ENCODE measurements at regions not wholly inside any gene's neighbourhood (a gene's known extent, or its start where the extent isn't known, plus 50 kb on each side); places are given as distances from the start of the nearest gene placed in this dataset.

DNA sequence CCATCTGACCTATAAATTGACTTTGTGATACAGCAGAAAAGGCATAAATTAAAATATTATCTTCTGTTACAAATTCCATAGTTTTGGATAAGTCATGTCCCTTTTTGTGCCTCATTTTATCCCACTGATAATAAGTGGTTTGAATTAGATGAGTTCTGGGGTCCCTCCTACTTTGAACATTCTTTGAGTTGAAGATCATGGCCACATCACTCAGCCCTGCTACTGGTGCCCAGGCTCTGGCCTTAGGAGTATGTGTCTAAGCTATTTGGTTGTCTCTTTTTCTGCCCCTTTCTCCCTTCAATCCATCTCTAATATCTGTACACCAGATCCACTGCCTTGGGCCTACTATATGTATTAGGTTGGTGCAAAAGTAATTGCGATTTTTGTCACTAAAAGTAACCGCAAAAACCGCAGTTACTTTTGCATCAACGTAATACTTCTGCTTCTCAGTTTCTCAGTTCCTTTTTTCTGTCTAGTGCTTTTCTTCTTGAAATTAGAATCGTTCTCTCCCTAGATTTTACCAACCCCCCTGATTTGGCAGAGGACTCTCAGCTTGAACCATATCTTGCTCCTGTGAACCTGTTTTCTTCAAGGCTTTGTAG lies 362.5 kb upstream of the TNP1 start:
- DNase-seq (ENCODE audit: extremely low read depth in 1 of 2, low read depth in 1 of 2), result no peak

DNA sequence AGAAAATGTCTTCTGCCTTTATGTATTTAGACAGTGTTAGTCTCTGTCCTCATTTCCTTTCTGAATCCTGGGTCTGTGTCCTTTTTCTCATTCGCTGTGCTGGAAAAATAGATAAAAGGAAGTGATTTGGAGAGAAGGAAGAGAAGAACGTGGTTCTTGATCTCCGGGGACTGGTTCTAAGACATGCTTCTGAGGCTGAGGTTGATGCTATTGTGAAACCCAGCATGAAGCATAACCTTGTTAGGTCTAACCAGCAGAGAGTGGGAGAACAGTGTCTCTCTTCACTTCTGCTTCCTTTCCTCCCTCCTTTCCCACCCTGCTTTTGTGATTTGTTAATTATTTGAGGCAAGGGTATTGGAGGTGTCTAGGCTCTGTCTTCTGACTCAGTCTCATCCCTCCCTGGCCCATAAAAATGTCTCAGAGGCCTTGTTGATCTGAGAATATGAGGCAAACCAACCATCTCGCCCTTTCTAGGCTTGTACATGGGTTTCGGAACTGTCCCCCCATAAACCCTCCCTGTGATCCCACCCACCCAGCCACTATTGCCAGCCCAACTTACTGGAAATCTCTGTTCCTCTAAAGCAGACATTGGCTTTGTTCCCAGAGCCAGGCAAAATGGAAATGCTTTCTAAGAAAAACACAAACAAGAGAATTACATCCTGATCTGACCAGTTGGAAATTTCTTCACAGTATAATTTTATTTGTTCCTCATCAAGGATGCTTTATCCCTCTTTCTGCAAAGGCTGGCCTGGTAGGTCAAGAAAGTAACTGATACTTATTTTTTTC lies 360.6 kb upstream of the TNP1 start:
- no peak for DNase-seq (ENCODE audit: extremely low read depth in 1 of 2, low read depth in 1 of 2)

DNA sequence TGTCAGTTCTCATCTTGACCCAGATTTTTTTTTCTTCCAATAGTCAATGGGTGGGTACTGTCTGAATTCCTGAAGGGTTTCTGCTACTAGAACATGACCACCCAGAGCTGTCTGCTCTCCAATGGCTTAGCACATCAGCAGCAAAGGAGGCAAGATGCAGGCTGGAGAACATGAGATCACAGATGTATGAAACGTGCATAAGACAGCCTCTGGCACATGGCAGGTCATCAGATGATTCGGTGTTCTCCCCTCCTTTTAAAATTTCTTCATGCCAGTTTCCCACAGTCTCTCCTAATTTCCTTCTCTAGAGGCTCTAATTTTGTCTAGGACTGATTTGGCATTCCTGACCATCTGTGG lies 359.3 kb upstream of the TNP1 start:
- DNase-seq (ENCODE audit: extremely low read depth in 1 of 2, low read depth in 1 of 2), result no peak

DNA sequence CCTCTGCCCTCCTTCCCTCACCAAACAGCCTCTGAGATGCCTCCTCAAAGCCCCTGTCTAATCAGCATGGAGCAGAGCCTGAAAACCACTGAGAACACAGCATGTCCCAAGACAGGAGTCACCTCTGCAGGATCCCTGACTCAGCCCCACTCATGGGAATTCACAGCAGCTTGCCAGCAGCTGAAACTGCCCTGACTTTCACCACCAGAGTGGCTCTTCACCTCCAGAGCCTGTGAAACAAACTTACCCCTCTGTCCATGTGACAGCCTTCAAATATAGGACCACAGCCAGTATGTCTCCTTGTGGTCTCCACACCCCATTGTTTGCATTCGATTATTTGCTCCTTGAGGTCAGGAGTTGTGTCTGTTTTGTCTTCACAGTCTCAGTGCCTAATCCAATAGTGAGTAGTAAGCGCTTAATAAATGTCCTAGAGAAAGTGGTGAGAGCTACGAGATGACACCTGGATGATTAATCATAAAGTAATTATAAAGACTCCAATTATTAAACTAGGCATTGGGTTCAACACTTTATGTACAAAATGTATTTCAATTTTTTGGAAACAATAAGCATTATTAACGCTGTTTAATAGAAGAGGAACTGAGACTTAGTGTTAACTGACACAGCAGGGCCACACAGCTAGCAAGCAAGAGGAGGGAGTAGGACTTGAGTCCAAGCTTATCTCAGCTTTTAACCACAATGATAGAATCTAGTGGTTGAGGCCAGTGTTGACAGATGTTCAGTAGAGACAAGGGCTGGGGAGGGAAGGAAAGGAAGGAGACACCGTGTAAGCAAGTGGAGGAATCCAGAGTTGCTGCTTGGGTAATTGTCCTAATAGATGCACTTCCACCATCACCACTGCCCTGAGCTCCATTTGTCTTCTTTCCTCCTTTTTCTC lies 358.7 kb upstream of the TNP1 start:
- no peak for DNase-seq (ENCODE audit: extremely low read depth in 1 of 2, low read depth in 1 of 2)

DNA sequence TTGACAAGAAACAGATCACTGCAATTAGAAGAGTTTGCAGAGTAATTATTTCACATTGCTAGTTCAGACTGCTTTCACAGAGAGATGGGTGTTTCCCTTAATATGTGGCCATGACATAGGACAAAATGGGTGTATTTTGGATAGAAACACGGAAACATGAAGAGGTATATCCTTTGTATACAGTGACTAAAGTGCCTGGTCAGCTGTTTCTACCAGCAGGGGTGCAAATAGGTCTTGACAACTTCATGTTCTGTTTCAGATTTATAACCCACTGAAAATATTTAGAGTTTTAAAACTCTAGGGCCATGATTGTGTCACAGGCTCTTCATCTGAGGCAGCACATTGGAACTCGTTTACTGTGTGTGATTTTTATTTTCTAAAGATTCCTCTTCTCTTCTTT lies 357.1 kb upstream of the TNP1 start:
- DNase-seq (ENCODE audit: extremely low read depth in 1 of 2, low read depth in 1 of 2), result no peak

DNA sequence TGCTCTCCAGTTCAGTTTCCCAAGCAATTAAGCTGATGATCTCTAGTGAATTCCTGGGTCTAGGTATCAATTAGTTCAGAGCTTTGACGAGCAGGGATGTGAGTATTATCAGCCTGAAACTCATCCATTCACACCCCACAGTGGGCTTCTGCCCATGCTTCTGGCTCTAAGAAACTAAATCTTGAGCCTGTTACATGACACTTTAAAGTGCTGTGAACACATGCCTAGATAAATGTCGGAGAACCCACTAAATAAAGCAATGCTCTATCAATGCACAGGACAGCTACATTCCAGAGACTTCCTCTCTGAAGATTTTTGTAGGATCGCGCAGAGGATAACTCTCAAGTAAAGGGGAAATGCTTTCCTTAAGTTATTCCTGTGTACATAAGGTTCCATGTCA lies 356.5 kb upstream of the TNP1 start:
- DNase-seq (ENCODE audit: extremely low read depth in 1 of 2, low read depth in 1 of 2), result no peak

DNA sequence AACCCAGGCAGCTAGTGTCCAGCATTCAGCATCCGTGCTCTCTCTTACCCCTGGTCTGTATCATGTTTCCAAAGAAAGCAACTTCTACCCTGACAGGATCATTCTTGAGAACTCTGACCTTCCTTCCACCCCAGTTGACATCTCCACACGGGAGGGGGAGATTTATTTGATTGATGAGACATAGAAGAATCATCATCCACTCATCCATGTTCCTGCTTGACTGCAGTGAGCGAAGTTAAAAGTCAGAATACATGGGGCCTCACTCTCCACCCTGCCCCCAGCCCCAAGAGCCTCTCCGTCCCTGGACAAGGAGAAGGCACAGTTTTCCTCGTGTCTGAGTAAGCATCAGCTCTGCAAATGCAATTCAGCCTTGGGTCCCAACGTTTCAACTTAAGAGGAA lies 356.0 kb upstream of the TNP1 start:
- no peak for DNase-seq (ENCODE audit: extremely low read depth in 1 of 2, low read depth in 1 of 2)

DNA sequence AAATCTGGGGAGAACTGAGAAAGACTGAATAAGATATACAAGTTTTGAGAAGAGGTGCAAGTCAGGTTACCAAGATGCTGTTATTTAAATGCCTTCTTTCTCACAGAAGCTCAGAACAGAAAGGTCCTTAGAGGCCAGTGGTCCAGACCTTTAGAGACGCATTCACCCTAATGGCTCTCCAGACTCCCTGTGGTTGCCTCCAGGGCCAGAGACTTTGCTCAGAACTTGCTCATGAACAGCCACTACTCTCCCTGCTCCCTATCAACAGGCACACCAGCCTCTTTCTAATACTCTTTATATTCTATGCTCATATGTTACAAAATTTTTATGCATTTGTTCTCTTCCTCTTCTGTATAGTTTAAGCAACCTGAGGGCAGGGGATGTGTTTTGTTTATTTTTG lies 349.0 kb upstream of the TNP1 start:
- no peak for DNase-seq (ENCODE audit: extremely low read depth in 1 of 2, low read depth in 1 of 2)

DNA sequence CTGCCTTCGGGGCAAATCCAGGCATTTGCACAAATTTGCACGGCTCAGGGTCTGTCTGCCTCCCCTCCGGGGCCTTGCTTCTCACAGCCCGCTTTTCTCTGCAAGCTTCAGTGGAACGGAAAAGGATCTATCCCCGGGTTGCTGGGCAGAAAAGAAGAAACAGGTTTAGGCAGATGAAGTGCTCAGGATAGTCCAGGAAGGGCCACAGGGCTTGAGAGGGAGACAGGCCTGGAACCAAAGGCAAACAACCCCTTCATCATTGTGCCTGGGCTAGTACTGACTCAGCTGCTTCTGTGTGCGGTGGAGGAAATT lies 347.8 kb upstream of the TNP1 start:
- DNase-seq (ENCODE audit: extremely low read depth in 1 of 2, low read depth in 1 of 2), result no peak

DNA sequence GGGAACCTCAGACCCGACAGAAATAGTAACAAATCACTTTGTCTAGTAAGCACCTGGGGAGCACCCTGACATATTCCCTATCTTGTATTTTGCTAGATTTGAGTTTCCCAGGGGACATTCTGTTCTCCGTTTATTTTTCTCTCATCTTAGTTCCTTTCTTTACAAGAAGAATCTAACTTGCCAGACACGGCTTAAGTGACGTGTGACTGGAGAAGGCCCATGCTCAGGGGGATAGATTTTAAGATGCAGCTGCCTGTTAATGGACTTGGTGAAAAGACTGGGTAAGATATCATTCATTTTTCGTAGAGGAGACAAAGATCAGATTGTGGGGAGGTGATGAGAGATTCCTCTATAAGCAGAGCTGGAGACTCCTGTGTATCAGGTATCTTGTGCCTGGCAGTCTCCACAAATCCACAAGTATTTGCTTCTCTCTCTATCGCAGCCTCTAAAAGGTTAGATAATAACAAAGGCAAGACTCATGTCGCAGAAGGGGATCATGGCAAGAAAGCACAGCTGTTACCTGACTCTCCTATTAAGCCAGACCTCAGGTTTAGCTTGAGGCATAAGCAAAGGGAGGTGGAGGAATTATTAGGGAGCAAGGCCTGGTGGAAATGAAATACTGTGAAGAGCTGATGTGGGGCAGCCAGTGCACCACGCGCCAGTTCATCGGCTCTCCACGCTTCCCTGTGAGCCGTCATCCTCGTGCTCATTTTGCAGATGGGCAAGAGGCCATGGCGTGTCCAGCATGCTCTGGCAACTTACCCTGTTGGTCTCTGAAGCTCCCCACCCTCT lies 347.2 kb upstream of the TNP1 start:
- no peak for DNase-seq (ENCODE audit: extremely low read depth in 1 of 2, low read depth in 1 of 2)

DNA sequence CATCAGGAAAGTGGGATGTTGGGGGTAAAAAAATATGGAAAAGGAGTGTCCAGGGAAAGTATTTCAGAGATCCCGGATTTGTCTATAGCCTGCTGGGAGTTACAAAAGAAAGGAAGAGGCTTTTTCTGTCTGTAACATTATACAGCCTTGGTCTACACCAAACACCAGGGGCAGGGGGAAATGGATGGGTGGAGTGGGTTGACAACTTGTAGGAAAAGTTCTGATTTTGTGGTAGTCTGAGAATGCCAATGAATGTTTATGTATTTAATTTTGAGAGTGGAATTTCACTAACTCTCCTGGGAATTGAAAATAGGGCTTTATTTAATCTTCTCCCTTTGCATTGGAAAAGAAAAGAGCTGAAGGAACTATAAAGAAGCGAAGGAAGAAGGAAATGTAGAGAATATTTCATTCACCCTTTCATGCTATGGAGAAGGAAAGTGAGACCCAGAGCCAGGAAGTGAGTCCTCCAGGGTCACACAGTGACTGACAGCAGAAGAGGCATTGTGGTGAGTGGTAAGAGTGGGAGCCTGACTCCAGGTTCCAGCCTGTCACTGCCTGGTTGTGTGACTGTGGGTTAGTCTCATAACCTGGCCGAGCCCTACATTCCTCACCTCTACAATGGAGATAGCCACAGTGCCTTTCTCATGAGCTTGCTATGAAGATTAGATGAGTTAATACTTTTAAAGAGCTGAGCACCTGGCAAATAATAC lies 346.3 kb upstream of the TNP1 start:
- DNase-seq (ENCODE audit: extremely low read depth in 1 of 2, low read depth in 1 of 2), result no peak

DNA sequence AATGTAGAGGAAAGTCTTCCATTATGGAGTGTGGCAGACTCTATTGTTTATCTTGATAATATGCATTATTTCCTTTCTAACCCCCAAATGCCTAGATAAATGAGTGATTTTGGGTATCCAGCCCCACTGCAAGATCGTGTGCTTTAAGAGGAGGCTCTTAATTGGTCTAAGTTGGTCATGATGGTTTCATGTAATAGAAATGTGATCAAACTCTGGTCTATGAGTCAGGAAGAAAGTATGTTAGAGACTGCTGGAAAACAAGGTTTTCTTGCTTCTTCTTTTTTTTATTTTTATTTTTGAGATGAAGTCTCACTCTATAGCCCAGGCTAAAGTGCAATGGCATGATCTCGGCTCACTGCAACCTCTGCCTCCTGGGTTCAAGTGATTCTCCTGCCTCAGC lies 344.5 kb upstream of the TNP1 start:
- DNase-seq (ENCODE audit: extremely low read depth in 1 of 2, low read depth in 1 of 2), result no peak

DNA sequence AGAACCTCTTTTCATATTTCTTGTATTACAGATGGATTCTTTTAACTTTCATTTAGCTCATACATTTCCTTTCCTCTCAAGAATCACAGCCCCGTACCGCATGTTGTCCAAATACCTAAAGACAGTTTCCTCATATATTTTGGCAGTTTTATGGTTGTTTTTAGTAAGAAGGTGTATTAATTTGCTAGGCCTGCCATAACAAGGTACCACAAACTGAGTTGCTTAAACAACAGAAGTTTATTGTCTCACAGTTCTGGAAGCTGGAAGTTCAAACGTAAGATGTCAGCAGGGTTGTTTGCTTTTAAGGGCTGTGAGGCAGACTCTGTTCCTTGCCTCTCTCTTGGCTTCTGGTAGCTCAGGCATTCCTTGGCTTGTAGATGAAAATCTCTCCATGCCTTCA lies 343.2 kb upstream of the TNP1 start:
- DNase-seq (ENCODE audit: extremely low read depth in 1 of 2, low read depth in 1 of 2), result no peak

DNA sequence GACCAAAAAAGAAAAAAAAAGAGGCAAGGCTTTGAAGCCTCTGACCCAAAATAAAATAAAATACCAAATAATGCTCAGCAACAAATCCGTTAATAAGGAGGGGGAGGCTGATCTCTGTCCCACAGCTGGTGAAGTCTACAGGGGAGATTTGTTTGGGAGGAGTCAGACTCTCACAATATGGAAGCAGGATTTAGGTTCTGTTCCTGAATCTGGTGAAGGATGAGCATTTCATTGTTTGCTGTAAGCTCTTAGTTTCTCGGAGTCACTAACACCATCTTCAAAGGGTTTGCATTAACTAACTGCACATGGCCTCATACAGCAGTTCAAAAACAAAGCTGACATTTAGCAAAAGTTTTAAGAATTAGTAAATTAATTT lies 339.4 kb upstream of the TNP1 start:
- DNase-seq (ENCODE audit: extremely low read depth in 1 of 2, low read depth in 1 of 2), result no peak

DNA sequence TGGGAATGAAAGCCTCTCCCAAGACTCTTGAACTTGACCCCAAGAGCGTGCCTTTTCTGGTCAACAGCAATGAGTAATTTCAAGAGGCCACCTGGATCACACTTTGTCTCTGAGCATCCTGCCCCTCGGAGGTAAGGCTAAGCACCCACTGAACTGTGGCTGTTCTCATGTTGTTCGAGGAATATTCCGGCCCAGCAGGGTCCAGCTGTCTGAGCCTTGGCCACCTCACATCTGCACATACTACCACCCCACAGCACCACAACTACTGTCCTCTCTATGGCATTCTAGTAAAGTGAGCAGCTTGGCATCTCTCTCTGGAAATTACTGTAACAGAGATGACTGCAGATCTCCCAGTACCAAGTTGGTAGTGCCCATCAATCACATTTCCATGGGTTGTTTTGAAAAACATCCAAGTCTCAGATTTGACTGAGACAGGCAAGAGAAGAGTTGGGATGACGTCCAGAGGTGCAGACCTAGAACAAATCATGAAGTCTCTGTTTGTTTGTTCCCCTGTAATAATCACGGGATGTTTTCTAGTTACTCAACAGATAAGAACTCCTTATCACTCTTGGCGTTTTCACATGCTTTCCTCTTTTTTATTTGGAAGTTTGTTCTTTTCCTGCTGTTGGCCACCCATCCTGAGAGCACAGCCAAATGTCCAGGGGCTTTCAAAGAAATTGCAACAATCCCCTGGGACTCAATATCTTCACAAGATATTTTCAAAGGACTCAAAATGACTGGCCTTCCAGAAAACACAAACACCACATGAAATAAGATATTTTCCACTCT lies 336.0 kb upstream of the TNP1 start:
- no peak for DNase-seq (ENCODE audit: extremely low read depth in 1 of 2, low read depth in 1 of 2)

DNA sequence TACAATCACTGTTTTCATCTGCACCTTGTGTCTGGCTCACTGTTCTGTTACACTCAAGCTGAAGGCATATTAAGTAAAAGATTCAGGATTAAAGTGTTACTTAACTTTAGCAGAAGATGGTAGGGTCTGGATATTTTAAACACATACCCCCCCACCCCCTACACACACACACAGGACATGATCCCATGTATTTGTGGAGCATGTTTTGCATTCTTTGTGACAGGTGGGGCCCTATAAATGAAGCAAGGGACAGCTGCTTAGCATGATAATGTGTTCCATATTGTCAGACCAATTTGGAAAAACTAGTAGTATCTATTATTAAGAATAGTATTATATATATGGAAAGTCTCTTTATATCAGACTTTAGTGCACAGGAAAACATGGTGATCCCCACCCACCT lies 335.2 kb upstream of the TNP1 start:
- DNase-seq (ENCODE audit: extremely low read depth in 1 of 2, low read depth in 1 of 2), result no peak

DNA sequence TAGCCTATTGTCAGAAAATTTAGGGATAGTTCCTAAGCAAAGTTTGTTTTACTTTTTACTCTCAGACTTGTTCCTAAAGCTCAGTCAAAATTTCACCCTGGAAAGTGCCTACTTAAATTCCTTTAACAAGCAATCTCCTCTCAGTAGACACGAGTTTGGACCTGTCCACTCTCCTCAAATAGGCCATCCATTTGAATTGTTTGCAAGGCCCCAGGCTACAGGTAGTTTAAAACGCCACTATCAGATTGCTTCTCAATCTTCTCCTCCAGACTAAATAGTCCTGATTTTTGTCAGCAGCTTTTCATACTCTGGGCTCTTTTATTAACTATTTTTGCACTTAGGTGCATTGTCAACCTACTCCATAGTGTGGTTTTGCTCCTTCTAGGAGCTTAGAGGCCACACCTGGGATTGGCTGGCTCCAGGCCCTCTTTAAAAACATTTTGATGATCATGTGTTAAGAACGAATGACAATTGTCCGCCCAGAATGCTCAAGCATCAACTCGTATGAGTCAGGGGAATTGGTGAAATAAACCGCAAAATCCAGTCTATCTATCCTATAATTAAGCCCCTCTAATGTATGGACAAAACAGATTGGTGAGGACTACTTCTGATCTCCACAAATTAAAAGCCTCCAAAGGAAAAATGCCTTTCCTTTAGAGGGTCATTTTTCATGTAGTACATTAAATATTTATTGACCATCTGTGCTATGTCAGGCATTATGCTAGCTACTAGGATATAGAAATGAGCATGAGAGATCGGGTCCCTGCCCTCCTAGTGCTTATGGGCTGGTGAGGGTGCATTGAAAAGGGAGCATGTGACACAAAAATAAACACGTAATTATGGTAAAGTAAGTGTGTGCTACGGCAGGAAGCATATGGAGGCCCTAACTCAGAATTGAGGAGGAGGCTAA lies 333.8 kb upstream of the TNP1 start:
- DNase-seq (ENCODE audit: extremely low read depth in 1 of 2, low read depth in 1 of 2), result no peak

DNA sequence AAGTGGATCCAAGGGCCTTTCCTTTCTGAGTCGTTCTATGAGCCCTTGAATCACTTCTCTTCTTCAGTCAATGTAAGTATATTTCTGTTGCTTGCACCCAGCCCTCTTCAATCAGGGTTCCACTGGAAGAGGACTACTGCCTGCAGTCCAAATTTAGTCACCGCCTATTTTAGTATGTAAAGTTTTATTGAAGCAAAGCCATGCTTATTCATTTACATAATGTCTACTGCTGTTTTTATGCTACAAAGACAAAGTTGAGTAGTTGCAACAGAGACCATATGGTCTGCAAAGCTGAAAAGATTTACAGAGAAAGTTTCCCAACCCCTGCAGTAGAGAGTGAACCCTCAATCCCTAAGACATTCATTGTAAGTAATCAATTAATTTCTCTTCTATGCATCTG lies 332.5 kb upstream of the TNP1 start:
- DNase-seq (ENCODE audit: extremely low read depth in 1 of 2, low read depth in 1 of 2), result no peak

DNA sequence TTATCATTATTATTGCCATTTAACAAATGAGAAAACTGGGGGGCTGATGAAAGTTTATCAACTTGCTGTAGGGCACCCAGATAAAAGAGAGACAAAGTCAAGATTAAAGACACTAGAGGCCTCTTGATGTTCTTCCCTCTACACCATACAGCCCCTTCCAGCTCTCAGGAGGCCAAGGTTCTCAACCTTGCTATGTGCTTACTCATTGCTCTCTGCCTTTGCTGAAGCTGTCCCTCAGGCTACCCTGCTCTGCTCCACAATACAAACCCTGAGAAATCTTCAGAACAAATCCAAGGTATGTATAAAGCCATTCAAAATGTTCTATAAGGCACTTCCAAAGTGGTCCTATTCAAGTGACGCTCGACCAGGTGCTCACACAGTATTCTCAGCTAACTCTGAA lies 329.9 kb upstream of the TNP1 start:
- DNase-seq (ENCODE audit: extremely low read depth in 1 of 2, low read depth in 1 of 2), result no peak

Data from stimulated activated CD8-positive, alpha-beta memory T cell treated with anti-CD3 and anti-CD28 coated beads, Interleukin-7, amount 100 ng/mL, for 48 hours (primary cell).